ENCODE measurements at regions not wholly inside any gene's neighbourhood (a gene's known extent, or its start where the extent isn't known, plus 50 kb on each side); places are given as distances from the start of the nearest gene placed in this dataset.

DNA sequence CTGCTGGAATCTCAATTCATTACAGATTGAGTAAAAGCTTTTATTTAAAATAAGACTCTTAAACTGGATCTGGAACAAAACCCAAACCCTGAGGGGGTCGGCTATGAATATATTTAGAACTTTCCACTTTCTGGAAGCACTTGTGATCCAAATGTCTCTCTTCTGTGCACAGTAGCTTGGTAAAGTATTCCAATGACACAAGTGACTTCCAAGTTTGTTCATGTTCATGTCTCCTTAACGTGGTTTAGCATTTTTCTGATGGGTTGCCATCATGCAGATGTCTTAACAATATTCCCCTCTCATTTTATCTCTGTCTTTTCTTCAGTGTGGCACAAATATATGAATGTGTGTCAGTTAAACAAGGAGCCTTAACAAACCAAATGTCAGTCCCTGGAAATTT is 191.9 kb upstream of the SORCS1 start:
- H3K27ac ChIP-seq (ENCODE audit: low read length in 2 of 2), result no peak overlapping the region
- H3K4me3 ChIP-seq (ENCODE audit: control extremely low read depth in 1 of 5, extremely low read depth in 1 of 5, insufficient read depth in 1 of 5, low read depth in 2 of 5, low read length in 4 of 5), result no peak overlapping the region
- no peaks in the 10 kb centered on the region for H3K27me3 ChIP-seq (replicated peaks in 1 of 4; ENCODE audit: control extremely low read depth in 1 of 4, control insufficient read depth in 3 of 4, insufficient read depth in 4 of 4, low read length in 3 of 4)
- no peaks in the 10 kb centered on the region for H3K36me3 ChIP-seq (replicated peaks in 1 of 2; ENCODE audit: control extremely low read depth in 1 of 2, control insufficient read depth in 1 of 2, extremely low read depth in 1 of 2, insufficient read depth in 2 of 2, low read length in 1 of 2)
- Mint-ChIP-seq H3K27ac (no peak overlapping the region), H3K4me1 (no peaks in the 10 kb centered on the region), H3K4me3 (no peak overlapping the region), H3K9me3 (ENCODE audit: insufficient read depth) (no peaks in the 10 kb centered on the region), H3K27me3 (no peaks in the 10 kb centered on the region)
- no CpG with 5 or more reads among the region's 2 CpGs for WGBS (ENCODE audit: insufficient coverage)
- DNase-seq (no peak), ATAC-seq (ENCODE audit: low read depth) (no peak)
- H3K4me2 ChIP-seq (replicated peaks; ENCODE audit: low read depth, low read length, poor library complexity, severe bottlenecking), result no peak overlapping the region
- POLR2A ChIA-PET, result no interaction called here
- H3K79me2 ChIP-seq (ENCODE audit: control insufficient read depth, insufficient read depth, low read length), result no peaks in the 10 kb centered on the region
- no peaks in the 10 kb centered on the region for H4K20me1 ChIP-seq (ENCODE audit: control insufficient read depth, insufficient read depth, low read length, poor library complexity, severe bottlenecking)
- H3K9ac ChIP-seq (ENCODE audit: low read length), result no peak overlapping the region
- H3K4me1 ChIP-seq (ENCODE audit: control insufficient read depth in 2 of 2, insufficient read depth in 2 of 2, low read length in 2 of 2), result no peaks in the 10 kb centered on the region
- no peak overlapping the region for H2AFZ ChIP-seq (ENCODE audit: insufficient read depth, low read depth, low read length, poor library complexity, severe bottlenecking)
- peaks cover 0 to 5% (median 0%) of the 10 kb centered on the region in 3 donors for H3K9me3 ChIP-seq (ENCODE audit: control extremely low read depth in 1 of 3, control insufficient read depth in 2 of 3, insufficient read depth in 1 of 3, low read length in 2 of 3)
- CTCF ChIA-PET, result no interaction called here
- TF ChIP-seq CTCF (IDR thresholded peaks at IDR 0.05), result no peak
- no peak for TF ChIP-seq EZH2 (IDR thresholded peaks at IDR 0.05; ENCODE audit: borderline replicate concordance, insufficient read depth, low read depth, low read length, poor library complexity, severe bottlenecking)
- intact Hi-C loops (cut with micrococcal nuclease), result no loop called here

GRCh38 chr10:107342711-107343110 is 178.2 kb upstream of the SORCS1 start:
- WGBS (ENCODE audit: insufficient coverage), result no CpG with 5 or more reads among the region's 2 CpGs
- Histone ChIP-seq H3K4me2 (replicated peaks; ENCODE audit: low read depth, low read length, poor library complexity, severe bottlenecking) (no peak overlapping the region), H3K4me3 (ENCODE audit: control extremely low read depth in 1 of 5, extremely low read depth in 1 of 5, insufficient read depth in 1 of 5, low read depth in 2 of 5, low read length in 4 of 5) (no peak overlapping the region), H3K4me1 (ENCODE audit: control insufficient read depth in 2 of 2, insufficient read depth in 2 of 2, low read length in 2 of 2) (no peaks in the 10 kb centered on the region), H3K9me3 (ENCODE audit: control extremely low read depth in 1 of 3, control insufficient read depth in 2 of 3, insufficient read depth in 1 of 3, low read length in 2 of 3) (peaks cover 0 to 3% (median 0%) of the 10 kb centered on the region in 3 donors), H3K79me2 (ENCODE audit: control insufficient read depth, insufficient read depth, low read length) (no peaks in the 10 kb centered on the region), H3K36me3 (replicated peaks in 1 of 2; ENCODE audit: control extremely low read depth in 1 of 2, control insufficient read depth in 1 of 2, extremely low read depth in 1 of 2, insufficient read depth in 2 of 2, low read length in 1 of 2) (no peaks in the 10 kb centered on the region), H3K9ac (ENCODE audit: low read length) (no peak overlapping the region), H2AFZ (ENCODE audit: insufficient read depth, low read depth, low read length, poor library complexity, severe bottlenecking) (no peak overlapping the region), H3K27ac (ENCODE audit: low read length in 2 of 2) (no peak overlapping the region), H4K20me1 (ENCODE audit: control insufficient read depth, insufficient read depth, low read length, poor library complexity, severe bottlenecking) (no peaks in the 10 kb centered on the region), H3K27me3 (replicated peaks in 1 of 4; ENCODE audit: control extremely low read depth in 1 of 4, control insufficient read depth in 3 of 4, insufficient read depth in 4 of 4, low read length in 3 of 4) (no peaks in the 10 kb centered on the region)
- Mint-ChIP-seq H3K27me3 (no peaks in the 10 kb centered on the region), H3K9me3 (ENCODE audit: insufficient read depth) (peaks cover 5% of the 10 kb centered on the region), H3K4me3 (no peak overlapping the region), H3K27ac (no peak overlapping the region), H3K4me1 (no peaks in the 10 kb centered on the region)
- ATAC-seq (ENCODE audit: low read depth) (no peak), DNase-seq (no peak)
- TF ChIP-seq CTCF (IDR thresholded peaks at IDR 0.05), result no peak
- no peak for TF ChIP-seq EZH2 (IDR thresholded peaks at IDR 0.05; ENCODE audit: borderline replicate concordance, insufficient read depth, low read depth, low read length, poor library complexity, severe bottlenecking)
- ChIA-PET POLR2A (no interaction called here), CTCF (no interaction called here)
- intact Hi-C loops (cut with micrococcal nuclease), result no loop called here

Data from B cell (primary cell).